Cardiac muscle cell (in vitro differentiated cells and primary cell): ENCODE measurements at regions not wholly inside any gene's neighbourhood (a gene's known extent, or its start where the extent isn't known, plus 50 kb on each side); places are given as distances from the start of the nearest gene placed in this dataset.
A peak's percentile ranks its signal among the peaks of the same experiment; 100 is the strongest.

Source experiments
- DNase-seq, 2 donors: peaks; one replicate each; pipeline versions ENCODE4 v3.0.0 to v3.0.0-alpha.2; 2010 to 2017; ENCODE audit warnings: low read depth in 1 of 2, low spot score in 1 of 2
- H3K27ac ChIP-seq: fragments of 200-600 bp; sonication (generic); 2 replicates; pipeline ENCODE4 v1.5.1; 2016
- H3K27me3 ChIP-seq: fragments of 200-600 bp; sonication (generic); 2 replicates; pipeline ENCODE4 v1.6.0; 2016; ENCODE audit warnings: control low read depth
- H3K36me3 ChIP-seq: fragments of 200-600 bp; sonication (generic); 2 replicates; pipeline ENCODE4 v1.5.1; 2016; ENCODE audit warnings: control low read depth
- H3K4me1 ChIP-seq: fragments of 200-600 bp; sonication (generic); 2 replicates; pipeline ENCODE4 v1.8.1; 2017; ENCODE audit warnings: low read depth, mild to moderate bottlenecking, mixed run types
- H3K4me3 ChIP-seq: fragments of 200-600 bp; sonication (generic); 2 replicates; pipeline ENCODE4 v1.5.1; 2016; ENCODE audit warnings: mild to moderate bottlenecking
- H3K9me3 ChIP-seq: fragments of 200-600 bp; sonication (generic); 2 replicates; pipeline ENCODE4 v1.5.1; 2017; ENCODE audit warnings: low read depth, mild to moderate bottlenecking, control low read depth
- CTCF ChIP-seq: IDR thresholded peaks from 2 replicates; pipeline ENCODE4 v1.5.1; 2012; ENCODE audit warnings: low read depth, mild to moderate bottlenecking, low read length

- no peak for TF ChIP-seq CTCF
- DNase-seq = no peak
- Histone ChIP-seq H3K4me3 (no peak overlapping the region), H3K27me3 (no peaks in the 10 kb centered on the region), H3K4me1 (no peaks in the 10 kb centered on the region), H3K9me3 (no peaks in the 10 kb centered on the region), H3K27ac (no peak overlapping the region), H3K36me3 (no peaks in the 10 kb centered on the region)
Observed at GRCh38 chr9:95796029-95796428, 79.5 kb upstream of the ERCC6L2 start.

GRCh38 chr9:95793924-95794828 lies 81.3 kb upstream of the ERCC6L2 start:
- H3K36me3 ChIP-seq = no peaks in the 10 kb centered on the region
- H3K9me3 ChIP-seq = no peaks in the 10 kb centered on the region
- no peaks in the 10 kb centered on the region for H3K4me1 ChIP-seq
- TF ChIP-seq CTCF = no peak
- no peak overlapping the region for H3K4me3 ChIP-seq
- H3K27me3 ChIP-seq = no peaks in the 10 kb centered on the region
- no peak overlapping the region for H3K27ac ChIP-seq
- peak in 1 of 2 donors; percentile 93 for DNase-seq

- H3K4me3 ChIP-seq = no peak overlapping the region
- no peak for TF ChIP-seq CTCF
- no peaks in the 10 kb centered on the region for H3K9me3 ChIP-seq
- no peaks in the 10 kb centered on the region for H3K27me3 ChIP-seq
- no peaks in the 10 kb centered on the region for H3K36me3 ChIP-seq
- H3K4me1 ChIP-seq = no peaks in the 10 kb centered on the region
- H3K27ac ChIP-seq = no peak overlapping the region
- DNase-seq = no peak
Observed at GRCh38 chr9:95791695-95792094, 83.8 kb upstream of the ERCC6L2 start.

- no peak for TF ChIP-seq CTCF
- Histone ChIP-seq H3K9me3 (no peaks in the 10 kb centered on the region), H3K27ac (no peak overlapping the region), H3K4me1 (no peaks in the 10 kb centered on the region), H3K27me3 (no peaks in the 10 kb centered on the region), H3K4me3 (no peak overlapping the region), H3K36me3 (no peaks in the 10 kb centered on the region)
- DNase-seq = no peak
Observed at GRCh38 chr9:95791286-95791685, 84.2 kb upstream of the ERCC6L2 start.

- no peaks in the 10 kb centered on the region for H3K4me1 ChIP-seq
Observed at GRCh38 chr9:95788521-95788991, 86.9 kb upstream of the ERCC6L2 start.

More at GRCh38 chr9:95788521-95788991, 86.9 kb upstream of the ERCC6L2 start:
- no peak overlapping the region for H3K27ac ChIP-seq
- no peaks in the 10 kb centered on the region for H3K36me3 ChIP-seq
- no peaks in the 10 kb centered on the region for H3K27me3 ChIP-seq
- no peak for TF ChIP-seq CTCF
- H3K9me3 ChIP-seq = no peaks in the 10 kb centered on the region
- no peak overlapping the region for H3K4me3 ChIP-seq
- no peak for DNase-seq
